ENCODE measurements at regions not wholly inside any gene's neighbourhood (a gene's known extent, or its start where the extent isn't known, plus 50 kb on each side); places are given as distances from the start of the nearest gene placed in this dataset.
A peak's percentile ranks its signal among the peaks of the same experiment; 100 is the strongest.

- no peak overlapping the region for H3K9ac ChIP-seq (ENCODE audit: low read length in 3 of 3)
- no peaks in the 10 kb centered on the region for H3K36me3 ChIP-seq (ENCODE audit: control insufficient read depth in 2 of 3, insufficient read depth in 3 of 3, low read length in 3 of 3)
- no peak overlapping the region for H3K27ac ChIP-seq (ENCODE audit: low read depth in 2 of 2, low read length in 2 of 2)
- TF ChIP-seq, protein P1, sequence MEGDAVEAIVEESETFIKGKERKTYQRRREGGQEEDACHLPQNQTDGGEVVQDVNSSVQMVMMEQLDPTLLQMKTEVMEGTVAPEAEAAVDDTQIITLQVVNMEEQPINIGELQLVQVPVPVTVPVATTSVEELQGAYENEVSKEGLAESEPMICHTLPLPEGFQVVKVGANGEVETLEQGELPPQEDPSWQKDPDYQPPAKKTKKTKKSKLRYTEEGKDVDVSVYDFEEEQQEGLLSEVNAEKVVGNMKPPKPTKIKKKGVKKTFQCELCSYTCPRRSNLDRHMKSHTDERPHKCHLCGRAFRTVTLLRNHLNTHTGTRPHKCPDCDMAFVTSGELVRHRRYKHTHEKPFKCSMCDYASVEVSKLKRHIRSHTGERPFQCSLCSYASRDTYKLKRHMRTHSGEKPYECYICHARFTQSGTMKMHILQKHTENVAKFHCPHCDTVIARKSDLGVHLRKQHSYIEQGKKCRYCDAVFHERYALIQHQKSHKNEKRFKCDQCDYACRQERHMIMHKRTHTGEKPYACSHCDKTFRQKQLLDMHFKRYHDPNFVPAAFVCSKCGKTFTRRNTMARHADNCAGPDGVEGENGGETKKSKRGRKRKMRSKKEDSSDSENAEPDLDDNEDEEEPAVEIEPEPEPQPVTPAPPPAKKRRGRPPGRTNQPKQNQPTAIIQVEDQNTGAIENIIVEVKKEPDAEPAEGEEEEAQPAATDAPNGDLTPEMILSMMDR (IDR thresholded peaks at IDR 0.05; ENCODE audit: borderline replicate concordance, extremely low read depth, insufficient read depth), result no peak
- FAIRE-seq (peak; percentile 6), DNase-seq (no peak)
- intact Hi-C loops (cut with DNase I), result no loop called here
- H3K4me3 ChIP-seq (ENCODE audit: low read length in 3 of 3), result no peak overlapping the region
- H3K4me1 ChIP-seq (ENCODE audit: control insufficient read depth in 2 of 3, insufficient read depth in 2 of 3, low read depth in 1 of 3, low read length in 3 of 3), result no peaks in the 10 kb centered on the region
- no peaks in the 10 kb centered on the region for H3K27me3 ChIP-seq (ENCODE audit: control insufficient read depth, insufficient read depth, low read length)
- H3K9me3 ChIP-seq (ENCODE audit: control insufficient read depth in 2 of 3, insufficient read depth in 1 of 3, low read length in 3 of 3), result no peaks in the 10 kb centered on the region
Measured at GRCh38 chr17:70564006-70564620, 394.8 kb downstream of the KCNJ2 start.

- Histone ChIP-seq H3K36me3 (ENCODE audit: control insufficient read depth in 2 of 3, insufficient read depth in 3 of 3, low read length in 3 of 3) (no peaks in the 10 kb centered on the region), H3K9me3 (ENCODE audit: control insufficient read depth in 2 of 3, insufficient read depth in 1 of 3, low read length in 3 of 3) (no peaks in the 10 kb centered on the region), H3K4me3 (ENCODE audit: low read length in 3 of 3) (no peak overlapping the region), H3K27ac (ENCODE audit: low read depth in 2 of 2, low read length in 2 of 2) (no peak overlapping the region), H3K27me3 (ENCODE audit: control insufficient read depth, insufficient read depth, low read length) (no peaks in the 10 kb centered on the region), H3K9ac (ENCODE audit: low read length in 3 of 3) (no peak overlapping the region), H3K4me1 (ENCODE audit: control insufficient read depth in 2 of 3, insufficient read depth in 2 of 3, low read depth in 1 of 3, low read length in 3 of 3) (no peaks in the 10 kb centered on the region)
- TF ChIP-seq, protein P1 (IDR thresholded peaks at IDR 0.05; ENCODE audit: borderline replicate concordance, extremely low read depth, insufficient read depth), result no peak
- no peak for FAIRE-seq
- intact Hi-C loops (cut with DNase I), result no loop called here
- DNase-seq, result no peak
Measured at GRCh38 chr17:70569128-70569527, 399.8 kb downstream of the KCNJ2 start.

DNA sequence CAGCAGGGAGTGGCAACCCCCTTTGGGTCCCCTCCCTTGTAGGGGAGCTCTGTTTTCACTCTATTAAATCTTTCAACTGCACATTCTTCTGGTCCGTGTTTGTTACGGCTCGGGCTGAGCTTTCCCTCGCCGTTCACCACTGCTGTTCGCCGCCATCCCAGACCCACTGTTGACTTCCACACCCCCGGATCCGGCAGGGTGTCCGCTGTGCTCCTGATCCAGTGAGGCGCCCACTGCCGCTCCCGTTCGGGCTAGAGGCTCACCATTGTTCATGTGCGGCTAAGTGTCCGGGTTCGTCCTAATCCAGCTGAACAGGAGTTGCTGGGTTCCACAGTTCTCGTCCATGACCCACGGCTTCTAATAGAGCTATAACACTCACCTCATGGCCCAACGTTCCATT, 408.1 kb downstream of the KCNJ2 start:
- H3K4me1 ChIP-seq (ENCODE audit: control insufficient read depth in 2 of 3, insufficient read depth in 2 of 3, low read depth in 1 of 3, low read length in 3 of 3), result no peaks in the 10 kb centered on the region
- DNase-seq (no peak), FAIRE-seq (no peak)
- H3K9me3 ChIP-seq (ENCODE audit: control insufficient read depth in 2 of 3, insufficient read depth in 1 of 3, low read length in 3 of 3), result no peaks in the 10 kb centered on the region
- no peaks in the 10 kb centered on the region for H3K27me3 ChIP-seq (ENCODE audit: control insufficient read depth, insufficient read depth, low read length)
- no peaks in the 10 kb centered on the region for H3K36me3 ChIP-seq (ENCODE audit: control insufficient read depth in 2 of 3, insufficient read depth in 3 of 3, low read length in 3 of 3)
- H3K9ac ChIP-seq (ENCODE audit: low read length in 3 of 3), result no peak overlapping the region
- intact Hi-C loops (cut with DNase I), result no loop called here
- TF ChIP-seq, protein P1 (IDR thresholded peaks at IDR 0.05; ENCODE audit: borderline replicate concordance, extremely low read depth, insufficient read depth), result no peak
- H3K4me3 ChIP-seq (ENCODE audit: low read length in 3 of 3), result no peak overlapping the region
- no peak overlapping the region for H3K27ac ChIP-seq (ENCODE audit: low read depth in 2 of 2, low read length in 2 of 2)

GRCh38 chr17:70581459-70581858, 412.1 kb downstream of the KCNJ2 start:
- intact Hi-C loops (cut with DNase I), result no loop called here
- peaks cover 0 to 2% (median 0%) of the 10 kb centered on the region in 3 donors for H3K9me3 ChIP-seq (ENCODE audit: control insufficient read depth in 2 of 3, insufficient read depth in 1 of 3, low read length in 3 of 3)
- FAIRE-seq (no peak), DNase-seq (no peak)
- H3K27me3 ChIP-seq (ENCODE audit: control insufficient read depth, insufficient read depth, low read length), result no peaks in the 10 kb centered on the region
- no peak overlapping the region for H3K27ac ChIP-seq (ENCODE audit: low read depth in 2 of 2, low read length in 2 of 2)
- TF ChIP-seq, protein P1 (IDR thresholded peaks at IDR 0.05; ENCODE audit: borderline replicate concordance, extremely low read depth, insufficient read depth), result no peak
- H3K36me3 ChIP-seq (ENCODE audit: control insufficient read depth in 2 of 3, insufficient read depth in 3 of 3, low read length in 3 of 3), result no peaks in the 10 kb centered on the region
- H3K4me1 ChIP-seq (ENCODE audit: control insufficient read depth in 2 of 3, insufficient read depth in 2 of 3, low read depth in 1 of 3, low read length in 3 of 3), result no peaks in the 10 kb centered on the region
- H3K4me3 ChIP-seq (ENCODE audit: low read length in 3 of 3), result no peak overlapping the region
- no peak overlapping the region for H3K9ac ChIP-seq (ENCODE audit: low read length in 3 of 3)

All from kidney (tissue), 13 donors.